Small intestine (tissue), 7 donors: ENCODE measurements at regions not wholly inside any gene's neighbourhood (a gene's known extent, or its start where the extent isn't known, plus 50 kb on each side); places are given as distances from the start of the nearest gene placed in this dataset.
"Not testable (repeated sequence)": the region's sequence is repeated elsewhere in the genome, so short reads cannot be mapped to it uniquely, and the experiment has no call there.

Experiments used
- DNase-seq, 2 donors: peaks; one replicate each; pipeline versions ENCODE4 v3.0.0 to v3.0.0-alpha.2; 2013
- FAIRE-seq: peaks from 2 replicates; lab custom pipeline; 2012; peaks lifted over from hg19 to GRCh38; lab: Jason Lieb, UNC
- H3K27ac ChIP-seq, 3 donors: one replicate each; pipeline ENCODE4 v1.5.1; 2013; ENCODE audit warnings: low read length in 2 of 3, mild to moderate bottlenecking in 2 of 3, control low read depth in 1 of 3, inconsistent platforms in 1 of 3, low read depth in 1 of 3, moderate library complexity in 1 of 3
- H3K27me3 ChIP-seq, 3 donors: one replicate each; pipeline ENCODE4 v1.6.1; 2013; ENCODE audit warnings: low read length in 3 of 3, inconsistent platforms in 1 of 3; ENCODE audit not compliant: control insufficient read depth in 3 of 3, insufficient read depth in 3 of 3
- H3K36me3 ChIP-seq, 3 donors: one replicate each; pipeline ENCODE4 v1.6.1; 2013; ENCODE audit warnings: low read length in 3 of 3, inconsistent platforms in 1 of 3, low read depth in 1 of 3, mild to moderate bottlenecking in 1 of 3, moderate library complexity in 1 of 3; ENCODE audit not compliant: control insufficient read depth in 3 of 3, insufficient read depth in 2 of 3
- H3K4me1 ChIP-seq, 3 donors: one replicate each; pipeline ENCODE4 v1.6.1; 2013; ENCODE audit warnings: low read length in 2 of 3, inconsistent platforms in 1 of 3, low read depth in 1 of 3, mild to moderate bottlenecking in 1 of 3, moderate library complexity in 1 of 3; ENCODE audit not compliant: control insufficient read depth in 3 of 3, insufficient read depth in 2 of 3
- H3K4me3 ChIP-seq, 3 donors: one replicate each; pipeline ENCODE4 v1.5.1; 2013; ENCODE audit warnings: low read length in 3 of 3, control low read depth in 1 of 3, inconsistent platforms in 1 of 3, low read depth in 1 of 3, mild to moderate bottlenecking in 1 of 3, moderate library complexity in 1 of 3
- H3K9me3 ChIP-seq, 2 donors: one replicate each; pipeline ENCODE4 v1.6.1; 2013; ENCODE audit warnings: low read depth in 1 of 2, low read length in 1 of 2; ENCODE audit not compliant: control insufficient read depth in 2 of 2, insufficient read depth in 1 of 2
- WGBS, 3 donors: extraction: QIAGEN DNeasy Blood & Tissue Kit; methylation state at CpG; one replicate each; pipeline ENCODE4 v1.1.7; 2013; 5-methylcytosine and 5-hydroxymethylcytosine counted together
- donor health status: healthy with polysubstance abuse.
- donor health status: control.
- donor health status: control.
- donor health status: Bipolar disorder and iron deficiency.
- donor health status: healthy.

- FAIRE-seq, H3K27ac ChIP-seq, H3K4me1 ChIP-seq, DNase-seq, H3K4me3 ChIP-seq, H3K27me3 ChIP-seq, H3K36me3 ChIP-seq: not testable (repeated sequence)
- 77 to 87% (median 84%) methylated on average over 7 of the region's 7 CpGs for WGBS, 3 donors
- H3K9me3 ChIP-seq: peaks cover 16 to 35% of the 10 kb centered on the region in 2 donors
Measured at GRCh38 chr19:27852931-27853330, 1360.0 kb downstream of the UQCRFS1 start.

- 84 to 90% (median 86%) methylated on average over 14 of the region's 14 CpGs for WGBS, 3 donors
- Histone ChIP-seq H3K4me3 (no peak overlapping the region), H3K36me3 (no peaks in the 10 kb centered on the region), H3K9me3 (peaks cover 16 to 42% of the 10 kb centered on the region in 2 donors), H3K27me3 (no peaks in the 10 kb centered on the region), H3K27ac (no peak overlapping the region), H3K4me1 (no peaks in the 10 kb centered on the region)
- no peak for DNase-seq
- no peak for FAIRE-seq
Measured at GRCh38 chr19:27851543-27852060, 1361.3 kb downstream of the UQCRFS1 start.

- 95 to 97% (median 96%) methylated on average over 29 to 30 of the region's 30 CpGs for WGBS, 3 donors
Measured at GRCh38 chr19:27851002-27851481, 1361.9 kb downstream of the UQCRFS1 start.

GRCh38 chr19:27846944-27847343 lies 1366.0 kb downstream of the UQCRFS1 start:
- WGBS, 3 donors: 64 to 78% (median 71%) methylated on average over 5 of the region's 5 CpGs
- no peaks in the 10 kb centered on the region for H3K4me1 ChIP-seq
- H3K36me3 ChIP-seq: no peaks in the 10 kb centered on the region
- FAIRE-seq (no peak), DNase-seq (no peak)
- H3K4me3 ChIP-seq: no peak overlapping the region
- peaks cover 11 to 43% of the 10 kb centered on the region in 2 donors for H3K9me3 ChIP-seq
- H3K27me3 ChIP-seq: no peaks in the 10 kb centered on the region
- no peak overlapping the region for H3K27ac ChIP-seq

More at GRCh38 chr19:27851002-27851481, 1361.9 kb downstream of the UQCRFS1 start:
- H3K9me3 ChIP-seq: peaks cover 16 to 43% of the 10 kb centered on the region in 2 donors
- FAIRE-seq (no peak), DNase-seq (no peak)
- H3K27me3 ChIP-seq: no peaks in the 10 kb centered on the region
- H3K36me3 ChIP-seq: no peaks in the 10 kb centered on the region
- no peak overlapping the region for H3K27ac ChIP-seq
- no peaks in the 10 kb centered on the region for H3K4me1 ChIP-seq
- H3K4me3 ChIP-seq: no peak overlapping the region

- H3K9me3 ChIP-seq: peaks cover 3 to 37% of the 10 kb centered on the region in 2 donors
- H3K27ac ChIP-seq: no peak overlapping the region
- H3K4me3 ChIP-seq: no peak overlapping the region
- DNase-seq (no peak), FAIRE-seq (no peak)
- WGBS, 3 donors: 80 to 89% (median 86%) methylated on average over 6 of the region's 6 CpGs
- H3K27me3 ChIP-seq: no peaks in the 10 kb centered on the region
- H3K4me1 ChIP-seq: no peaks in the 10 kb centered on the region
- H3K36me3 ChIP-seq: no peaks in the 10 kb centered on the region
Measured at GRCh38 chr19:27844261-27844660, 1368.7 kb downstream of the UQCRFS1 start.

- Histone ChIP-seq H3K27me3 (no peaks in the 10 kb centered on the region), H3K4me3 (no peak overlapping the region), H3K9me3 (peaks cover under 1 to 39% of the 10 kb centered on the region in 2 donors), H3K4me1 (no peaks in the 10 kb centered on the region), H3K36me3 (no peaks in the 10 kb centered on the region), H3K27ac (no peak overlapping the region)
- FAIRE-seq (no peak), DNase-seq (no peak)
- 90 to 94% (median 93%) methylated on average over 3 of the region's 3 CpGs for WGBS, 3 donors
Measured at GRCh38 chr19:27843861-27844260, 1369.1 kb downstream of the UQCRFS1 start.

- Histone ChIP-seq H3K27me3 (no peaks in the 10 kb centered on the region), H3K9me3 (no peaks in the 10 kb centered on the region), H3K4me3 (no peak overlapping the region), H3K36me3 (no peaks in the 10 kb centered on the region), H3K4me1 (no peaks in the 10 kb centered on the region), H3K27ac (no peak overlapping the region)
- DNase-seq (no peak), FAIRE-seq (no peak)
- 0 to 75% (median 3%) methylated on average over 1 of the region's 1 CpG for WGBS, 3 donors
Measured at GRCh38 chr19:27833031-27833430, 1379.9 kb downstream of the UQCRFS1 start.

- Histone ChIP-seq H3K27me3 (no peaks in the 10 kb centered on the region), H3K4me1 (no peaks in the 10 kb centered on the region), H3K4me3 (no peak overlapping the region), H3K9me3 (no peaks in the 10 kb centered on the region), H3K36me3 (no peaks in the 10 kb centered on the region), H3K27ac (no peak overlapping the region)
- no peak for FAIRE-seq
- no peak for DNase-seq
- WGBS, 3 donors: 80 to 86% (median 84%) methylated on average over 3 of the region's 3 CpGs
Measured at GRCh38 chr19:27828829-27829228, 1384.1 kb downstream of the UQCRFS1 start.

GRCh38 chr19:27824108-27824507 lies 1388.8 kb downstream of the UQCRFS1 start:
- DNase-seq: no peak
- Histone ChIP-seq H3K9me3 (peaks cover 0 to 11% of the 10 kb centered on the region in 2 donors), H3K36me3 (no peaks in the 10 kb centered on the region), H3K27ac (no peak overlapping the region), H3K27me3 (no peaks in the 10 kb centered on the region), H3K4me1 (no peaks in the 10 kb centered on the region), H3K4me3 (no peak overlapping the region)
- FAIRE-seq: no peak
- 75 to 86% (median 76%) methylated on average over 3 of the region's 3 CpGs for WGBS, 3 donors
